ENCODE measurements at regions not wholly inside any gene's neighbourhood (a gene's known extent, or its start where the extent isn't known, plus 50 kb on each side); places are given as distances from the start of the nearest gene placed in this dataset.
"Not testable (repeated sequence)": the region's sequence is repeated elsewhere in the genome, so short reads cannot be mapped to it uniquely, and the experiment has no call there.

DNA sequence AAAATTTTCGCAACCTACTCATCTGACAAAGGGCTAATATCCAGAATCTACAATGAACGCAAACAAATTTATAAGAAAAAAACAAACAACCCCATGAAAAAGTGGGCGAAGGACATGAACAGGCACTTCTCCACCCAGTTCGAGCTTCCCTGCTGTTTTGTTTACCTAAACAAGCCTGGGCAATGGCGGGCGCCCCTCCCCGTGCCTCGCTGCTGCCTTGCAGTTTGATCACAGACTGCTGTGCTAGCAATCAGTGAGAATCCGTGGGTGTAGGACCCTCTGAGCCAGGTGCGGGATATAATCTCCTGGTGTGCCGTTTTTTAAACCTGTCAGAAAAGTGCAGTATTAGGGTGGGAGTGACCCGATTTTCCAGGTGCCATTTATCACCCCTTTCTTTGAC, 111.4 kb upstream of the UBQLN2 start:
- in situ Hi-C loops (cut with MboI); RAD21 ChIA-PET (ENCODE audit: unreplicated experiment); H3K4me2 ChIP-seq (ENCODE audit: control insufficient read depth, insufficient read depth); H2AFZ ChIP-seq (ENCODE audit: control insufficient read depth, low read depth, low read length); BruUV-seq (replicated peaks); H3K4me1 ChIP-seq (ENCODE audit: control insufficient read depth, insufficient read depth, low read length); CTCF ChIA-PET; POLR2A ChIA-PET; H3K27ac ChIP-seq (ENCODE audit: control insufficient read depth, insufficient read depth); H3K27me3 ChIP-seq (replicated peaks in 1 of 2; ENCODE audit: control insufficient read depth in 2 of 2, insufficient read depth in 2 of 2, low read length in 1 of 2); H3K4me3 ChIP-seq; SMC1A ChIA-PET (ENCODE audit: uncharacterized antibody, unreplicated experiment); H3K36me3 ChIP-seq (ENCODE audit: control insufficient read depth in 2 of 2, insufficient read depth in 2 of 2, low read length in 1 of 2); ATAC-seq; H4K20me1 ChIP-seq (ENCODE audit: control insufficient read depth, insufficient read depth); H3K79me2 ChIP-seq (ENCODE audit: control insufficient read depth, insufficient read depth, low read length); FAIRE-seq; H3K9ac ChIP-seq (ENCODE audit: control insufficient read depth, insufficient read depth, low read length); intact Hi-C loops (cut with micrococcal nuclease; ENCODE audit: unreplicated experiment); DNase-seq (ENCODE audit: low read depth, low spot score); H3K9me3 ChIP-seq (replicated peaks; ENCODE audit: control insufficient read depth, insufficient read depth, low read length): not testable (repeated sequence)
- 55% methylated on average over 12 of the region's 12 CpGs for WGBS (ENCODE audit: insufficient coverage, insufficient replicate concordance, low lambda C conversion rate, missing lambda C conversion rate)

DNA sequence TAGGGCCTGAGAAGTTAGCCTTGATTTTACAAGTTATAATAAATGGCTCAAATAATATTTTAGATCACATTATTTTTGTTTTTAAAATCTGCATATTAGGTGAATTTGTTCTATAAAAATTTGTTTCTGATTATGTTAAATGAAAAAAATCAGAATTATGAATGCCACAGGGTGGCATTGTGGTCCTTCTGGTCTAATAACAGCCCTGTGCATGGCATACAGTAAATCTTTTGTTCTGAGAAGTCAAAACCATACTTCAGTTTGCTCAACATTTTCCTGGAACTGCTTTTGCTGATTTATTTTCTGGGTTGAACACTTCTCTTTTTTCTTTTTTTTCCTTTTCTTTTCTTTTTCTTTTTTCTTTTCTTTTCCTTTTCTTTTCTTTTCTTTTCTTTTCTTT, 101.0 kb upstream of the UBQLN2 start:
- ChIA-PET RAD21 (ENCODE audit: unreplicated experiment) (no interaction called here), CTCF (no interaction called here), SMC1A (ENCODE audit: uncharacterized antibody, unreplicated experiment) (interaction anchor here (0.9 kb wide), 1 partner anchor 265 kb away, joined by 3 read pairs; no protein-coding TSS in a partner anchor), POLR2A (no interaction called here)
- Histone ChIP-seq H3K27ac (ENCODE audit: control insufficient read depth, insufficient read depth) (no peak overlapping the region), H3K4me1 (ENCODE audit: control insufficient read depth, insufficient read depth, low read length) (no peaks in the 10 kb centered on the region), H3K79me2 (ENCODE audit: control insufficient read depth, insufficient read depth, low read length) (no peaks in the 10 kb centered on the region), H2AFZ (ENCODE audit: control insufficient read depth, low read depth, low read length) (no peak overlapping the region), H3K9me3 (replicated peaks; ENCODE audit: control insufficient read depth, insufficient read depth, low read length) (no peaks in the 10 kb centered on the region), H4K20me1 (ENCODE audit: control insufficient read depth, insufficient read depth) (no peaks in the 10 kb centered on the region), H3K4me2 (ENCODE audit: control insufficient read depth, insufficient read depth) (no peak overlapping the region), H3K9ac (ENCODE audit: control insufficient read depth, insufficient read depth, low read length) (no peak overlapping the region), H3K27me3 (replicated peaks in 1 of 2; ENCODE audit: control insufficient read depth in 2 of 2, insufficient read depth in 2 of 2, low read length in 1 of 2) (no peaks in the 10 kb centered on the region), H3K4me3 (no peak overlapping the region), H3K36me3 (ENCODE audit: control insufficient read depth in 2 of 2, insufficient read depth in 2 of 2, low read length in 1 of 2) (no peaks in the 10 kb centered on the region)
- in situ Hi-C loops (cut with MboI) = no loop called here
- intact Hi-C loops (cut with micrococcal nuclease; ENCODE audit: unreplicated experiment) = no loop called here
- TF ChIP-seq MYB (IDR thresholded peaks at IDR 0.05; ENCODE audit: borderline replicate concordance, low read depth, low read length) (no peak), RAD21 (IDR thresholded peaks at IDR 0.05; ENCODE audit: insufficient read depth, low read depth, low read length) (peak; percentile 33)
- FAIRE-seq (no peak), ATAC-seq (no peak), DNase-seq (ENCODE audit: low read depth, low spot score) (no peak)
- no TSS peak for BruUV-seq (replicated peaks)

Measured in GM12878 (cell line).